HFF-Myc (cell line): ENCODE measurements at regions not wholly inside any gene's neighbourhood (a gene's known extent, or its start where the extent isn't known, plus 50 kb on each side); places are given as distances from the start of the nearest gene placed in this dataset.

Source experiments
- DNase-seq: peaks from one replicate; pipeline ENCODE4 v3.0.0-alpha.2; 2011; ENCODE audit warnings: low read depth; ENCODE audit errors: extremely low read depth
- H3K4me3 ChIP-seq: replicated peaks from 2 replicates; pipeline ENCODE4 v1.5.1; 2011; ENCODE audit warnings: low read depth, mild to moderate bottlenecking, control low read depth, low read length
- TF ChIP-seq, protein P1 (sequence below): IDR thresholded peaks from 2 replicates; pipeline ENCODE4 v1.5.1; 2012; ENCODE audit warnings: mild to moderate bottlenecking, low read depth, low read length, control low read depth; ENCODE audit errors: missing control alignments

DNA sequence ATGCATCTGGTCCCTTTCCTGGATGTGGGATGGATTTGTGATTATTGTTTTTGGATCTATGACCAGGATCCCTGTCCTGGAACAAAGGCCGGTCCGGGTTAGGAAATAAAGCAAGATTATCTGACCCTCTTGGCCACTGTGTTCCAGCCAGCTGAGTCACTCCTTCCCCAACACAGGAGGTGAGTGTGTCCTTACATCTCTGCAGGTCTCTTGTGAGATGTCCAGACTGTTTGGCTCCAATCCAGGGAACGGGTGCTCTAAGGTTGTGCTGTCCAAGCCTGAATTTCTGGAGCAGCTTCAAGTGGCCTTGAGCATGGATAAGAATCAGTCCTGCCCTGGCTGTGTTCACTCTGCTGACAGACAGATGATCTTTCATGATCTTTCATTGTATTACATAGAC is 136.5 kb upstream of the CCL2 start:
- H3K4me3 ChIP-seq: no peak overlapping the region
- TF ChIP-seq, protein P1, sequence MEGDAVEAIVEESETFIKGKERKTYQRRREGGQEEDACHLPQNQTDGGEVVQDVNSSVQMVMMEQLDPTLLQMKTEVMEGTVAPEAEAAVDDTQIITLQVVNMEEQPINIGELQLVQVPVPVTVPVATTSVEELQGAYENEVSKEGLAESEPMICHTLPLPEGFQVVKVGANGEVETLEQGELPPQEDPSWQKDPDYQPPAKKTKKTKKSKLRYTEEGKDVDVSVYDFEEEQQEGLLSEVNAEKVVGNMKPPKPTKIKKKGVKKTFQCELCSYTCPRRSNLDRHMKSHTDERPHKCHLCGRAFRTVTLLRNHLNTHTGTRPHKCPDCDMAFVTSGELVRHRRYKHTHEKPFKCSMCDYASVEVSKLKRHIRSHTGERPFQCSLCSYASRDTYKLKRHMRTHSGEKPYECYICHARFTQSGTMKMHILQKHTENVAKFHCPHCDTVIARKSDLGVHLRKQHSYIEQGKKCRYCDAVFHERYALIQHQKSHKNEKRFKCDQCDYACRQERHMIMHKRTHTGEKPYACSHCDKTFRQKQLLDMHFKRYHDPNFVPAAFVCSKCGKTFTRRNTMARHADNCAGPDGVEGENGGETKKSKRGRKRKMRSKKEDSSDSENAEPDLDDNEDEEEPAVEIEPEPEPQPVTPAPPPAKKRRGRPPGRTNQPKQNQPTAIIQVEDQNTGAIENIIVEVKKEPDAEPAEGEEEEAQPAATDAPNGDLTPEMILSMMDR: no peak
- no peak for DNase-seq

DNA sequence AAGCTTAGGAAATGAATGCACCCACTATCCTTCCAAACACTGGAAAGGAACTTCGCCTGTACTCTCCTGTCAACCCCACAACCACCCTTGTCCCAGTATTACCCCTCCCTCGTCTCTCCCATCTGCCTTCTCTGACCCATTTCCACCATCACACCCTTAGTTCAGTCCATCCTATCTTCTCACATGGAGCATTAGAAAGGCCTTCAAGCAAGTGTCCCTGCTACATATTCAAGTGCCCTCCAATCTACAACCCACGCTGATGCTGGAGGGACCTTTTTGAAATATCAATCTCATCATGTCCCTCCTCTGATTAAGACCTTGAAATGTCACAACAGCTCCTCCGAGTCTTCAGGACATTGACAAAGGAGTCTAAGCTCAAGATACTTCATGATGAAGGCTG is 133.8 kb upstream of the CCL2 start:
- DNase-seq: no peak
- no peak overlapping the region for H3K4me3 ChIP-seq
- TF ChIP-seq, protein P1: no peak

DNA sequence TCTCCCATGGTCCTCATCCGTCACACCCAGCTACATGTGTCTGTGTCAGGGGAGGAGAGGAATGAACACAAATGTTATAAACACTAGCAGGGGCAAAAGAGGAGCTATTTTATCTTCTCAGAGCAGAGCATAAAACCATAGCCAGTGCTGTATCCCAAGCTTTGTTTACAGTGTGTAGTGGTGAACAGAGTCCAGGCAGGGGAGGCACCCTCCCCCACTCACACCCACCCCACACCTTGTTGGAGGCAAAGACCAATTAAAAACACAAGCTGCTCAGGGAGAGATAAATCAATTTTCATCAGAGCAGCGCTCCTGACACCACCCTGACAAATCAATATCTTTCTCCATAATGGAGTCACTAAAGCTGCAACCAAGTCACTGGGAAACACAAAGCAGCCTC is 132.6 kb upstream of the CCL2 start:
- no peak overlapping the region for H3K4me3 ChIP-seq
- TF ChIP-seq, protein P1: no peak
- DNase-seq: no peak

DNA sequence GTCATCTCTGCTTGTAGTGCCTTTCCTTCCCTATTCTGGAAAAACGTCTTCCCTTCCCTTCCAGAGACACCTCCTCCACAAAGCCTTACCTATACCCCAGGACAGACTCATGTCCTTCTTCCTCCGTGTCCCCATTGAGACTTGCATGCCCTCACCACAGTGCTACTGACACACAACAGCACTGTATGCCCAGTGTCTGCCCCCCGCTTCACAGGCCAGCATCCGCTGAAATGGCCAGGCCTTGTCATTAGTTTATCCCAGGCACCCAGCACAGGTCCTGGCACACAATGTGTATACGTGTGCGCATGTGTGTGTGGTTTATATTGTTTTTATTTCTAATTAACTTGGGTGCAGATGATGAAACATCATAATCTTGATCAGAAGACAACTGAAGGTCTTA is 130.1 kb upstream of the CCL2 start:
- H3K4me3 ChIP-seq: no peak overlapping the region
- TF ChIP-seq, protein P1: no peak
- DNase-seq: no peak

DNA sequence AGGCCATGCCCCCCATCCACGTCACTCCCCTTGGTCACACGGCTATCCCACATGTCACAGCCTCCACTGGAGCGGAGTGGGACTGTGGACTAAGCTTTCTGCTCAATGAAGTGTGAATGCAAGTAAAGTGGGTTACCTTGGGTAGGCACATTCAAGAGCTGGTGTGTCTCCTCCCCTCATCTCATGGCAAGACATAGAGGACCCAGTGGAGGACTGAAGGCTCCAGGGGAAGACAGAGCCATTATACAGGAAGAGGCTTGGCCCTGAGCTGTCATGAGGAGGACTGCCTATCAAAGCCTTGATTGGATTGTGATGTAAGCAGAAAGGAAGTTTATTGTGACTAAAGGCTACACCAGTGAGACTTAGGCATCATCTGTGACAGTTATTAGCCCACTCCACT is 129.2 kb upstream of the CCL2 start:
- no peak overlapping the region for H3K4me3 ChIP-seq
- no peak for DNase-seq
- TF ChIP-seq, protein P1: no peak

DNA sequence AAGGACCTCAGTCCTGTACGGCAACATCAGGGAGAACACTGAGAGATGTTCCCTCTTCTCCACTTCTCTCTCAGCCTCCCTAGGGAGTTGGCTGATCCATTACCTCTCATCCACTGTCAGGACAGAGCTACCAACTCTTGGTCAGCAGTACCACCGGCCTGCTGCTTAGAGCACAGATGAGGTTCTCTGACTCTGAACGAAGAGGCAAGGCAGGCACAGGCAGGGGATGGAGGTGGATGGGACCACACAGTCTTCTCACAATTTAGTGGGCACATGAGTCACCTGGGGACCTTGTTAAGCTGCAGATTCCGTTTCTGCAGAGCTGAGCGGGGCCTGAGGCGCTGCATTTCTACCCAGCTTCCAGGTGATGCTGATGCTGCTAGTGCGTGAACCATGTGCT is 128.6 kb upstream of the CCL2 start:
- DNase-seq: no peak
- no peak overlapping the region for H3K4me3 ChIP-seq
- TF ChIP-seq, protein P1: no peak

DNA sequence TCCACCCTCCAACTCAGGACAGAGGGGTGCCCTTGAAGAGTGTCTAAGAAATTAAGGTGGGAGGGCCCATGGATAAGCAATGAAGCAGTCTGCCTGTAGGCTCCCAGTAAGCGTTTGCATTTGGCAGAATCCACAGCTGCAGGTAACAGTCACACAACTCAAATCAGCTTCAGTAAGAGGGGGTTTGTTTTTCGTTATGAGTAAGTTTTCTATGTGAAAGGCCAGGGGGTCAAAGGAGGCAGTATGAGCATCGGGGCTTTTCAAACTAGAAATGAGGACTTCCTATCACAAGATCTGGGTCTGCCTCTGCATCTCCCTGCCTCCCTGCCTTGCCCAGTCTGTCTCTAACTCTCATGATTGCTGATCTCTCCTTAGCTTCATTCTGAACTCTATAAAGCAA is 128.1 kb upstream of the CCL2 start:
- H3K4me3 ChIP-seq: no peak overlapping the region
- TF ChIP-seq, protein P1: no peak
- no peak for DNase-seq
